HG03196 (cell line): ENCODE measurements at regions not wholly inside any gene's neighbourhood (a gene's known extent, or its start where the extent isn't known, plus 50 kb on each side); places are given as distances from the start of the nearest gene placed in this dataset.

Experiments
- ATAC-seq: cut with Tn5 transposase; IDR thresholded peaks from one replicate; pipeline ENCODE4 v1.9.1; 2021; ENCODE audit not compliant: unreplicated experiment

DNA sequence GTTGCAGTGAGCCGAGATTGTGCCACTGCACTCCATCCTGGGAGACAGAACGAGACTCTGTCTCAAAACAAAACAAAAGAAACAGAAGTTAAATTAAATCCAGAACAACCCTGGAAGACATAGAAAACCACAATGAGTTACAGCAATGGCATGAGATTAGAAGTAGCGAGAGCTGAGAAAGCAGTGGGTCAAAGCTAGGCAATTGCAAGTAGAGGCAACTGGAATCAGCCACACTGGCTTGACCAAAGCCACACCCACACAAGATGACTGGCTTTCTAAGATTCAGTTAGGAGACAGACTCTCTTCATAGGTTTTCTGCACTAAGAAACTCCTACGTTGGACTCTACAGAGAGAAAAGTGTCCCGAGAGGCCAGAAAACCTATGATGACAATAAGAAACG, 443.0 kb downstream of the GPM6A start:
- ATAC-seq: no peak

DNA sequence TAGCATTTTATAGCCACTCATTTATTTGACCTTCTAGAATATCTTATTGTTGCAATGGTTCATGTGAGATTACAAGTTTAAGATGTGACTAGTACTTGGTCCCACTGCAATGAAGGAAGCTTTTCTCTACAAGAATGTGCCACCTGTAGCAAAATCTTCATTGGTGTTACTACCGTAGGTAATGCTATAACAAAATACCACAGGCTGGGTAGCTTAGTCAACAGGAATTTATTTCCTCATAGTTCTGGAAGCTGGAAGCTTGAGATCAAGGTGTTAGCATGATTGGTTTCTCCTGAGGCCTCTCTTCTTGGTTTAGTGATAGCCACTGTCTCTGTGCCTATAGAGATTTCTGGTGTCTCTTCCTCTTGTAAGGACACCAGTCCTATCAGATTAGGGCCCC, 441.0 kb downstream of the GPM6A start:
- no peak for ATAC-seq

DNA sequence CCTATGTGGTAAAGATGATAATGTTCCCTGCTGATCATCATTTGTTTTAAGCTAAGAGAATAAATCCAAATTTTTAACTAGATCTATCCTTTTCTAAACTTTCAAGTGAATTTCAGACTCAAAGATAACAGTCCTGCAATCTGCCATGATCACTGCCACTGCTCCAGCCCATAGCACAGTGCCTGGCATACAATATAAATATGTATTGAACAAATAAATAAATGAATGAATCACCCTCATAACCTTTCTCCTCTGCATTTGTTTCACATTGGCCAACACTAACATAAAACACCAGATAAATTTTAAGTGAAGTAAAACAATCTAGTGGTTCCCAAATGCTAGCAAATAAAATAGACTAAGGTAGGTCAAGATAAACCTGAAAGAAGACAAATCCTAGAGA, 439.0 kb downstream of the GPM6A start:
- ATAC-seq: no peak

DNA sequence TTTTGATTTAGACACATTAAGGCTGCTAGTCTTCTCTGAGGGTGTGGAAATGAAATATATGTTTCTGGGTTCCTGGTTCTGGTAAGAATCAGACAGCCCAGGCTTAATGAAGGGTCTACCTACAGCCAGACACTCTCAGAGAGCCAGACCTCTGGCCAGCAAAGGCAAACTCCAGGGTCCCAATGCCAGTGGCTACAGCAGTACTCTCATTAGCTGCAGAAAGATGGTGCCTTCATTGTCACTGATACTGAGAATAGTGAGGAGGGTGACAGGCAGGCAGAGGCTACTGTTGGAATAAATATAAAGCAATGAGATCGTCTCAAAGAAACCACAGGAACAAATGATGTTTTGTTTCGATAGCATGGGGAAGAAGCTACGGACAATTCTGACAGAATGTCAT, 437.6 kb downstream of the GPM6A start:
- ATAC-seq: no peak

DNA sequence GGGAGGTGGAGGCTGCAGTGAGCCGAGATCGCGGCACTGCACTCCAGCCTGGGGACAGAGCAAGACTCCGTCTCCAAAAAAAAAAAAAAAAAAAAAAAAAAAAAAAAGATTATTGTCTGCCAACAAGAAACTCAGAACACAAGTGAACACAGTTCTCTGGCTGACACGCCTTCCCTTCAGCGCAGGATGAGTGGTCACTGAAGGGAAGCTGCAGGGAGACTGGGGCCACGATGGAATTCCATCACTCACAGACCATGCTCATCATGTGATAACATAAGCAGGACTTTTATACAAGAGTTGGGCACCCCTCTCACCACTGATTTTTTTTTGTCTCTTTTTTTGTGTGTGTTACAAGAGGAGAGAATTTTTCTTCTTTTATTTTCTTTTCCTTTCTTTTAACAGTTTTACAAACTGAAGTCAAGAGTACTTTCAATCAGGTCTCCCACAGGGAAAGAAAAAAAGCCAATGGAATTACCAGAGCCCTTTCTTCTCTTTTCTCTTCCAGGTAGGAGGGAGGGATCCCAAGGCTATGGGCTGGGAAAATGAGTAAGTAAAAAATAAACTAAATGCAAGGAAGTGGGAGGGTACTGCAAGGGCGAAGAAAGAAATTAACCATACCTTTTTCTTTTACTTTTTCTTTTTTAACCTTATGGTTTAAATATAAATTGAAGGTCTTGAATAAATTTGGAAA, 435.6 kb downstream of the GPM6A start:
- ATAC-seq: no peak

DNA sequence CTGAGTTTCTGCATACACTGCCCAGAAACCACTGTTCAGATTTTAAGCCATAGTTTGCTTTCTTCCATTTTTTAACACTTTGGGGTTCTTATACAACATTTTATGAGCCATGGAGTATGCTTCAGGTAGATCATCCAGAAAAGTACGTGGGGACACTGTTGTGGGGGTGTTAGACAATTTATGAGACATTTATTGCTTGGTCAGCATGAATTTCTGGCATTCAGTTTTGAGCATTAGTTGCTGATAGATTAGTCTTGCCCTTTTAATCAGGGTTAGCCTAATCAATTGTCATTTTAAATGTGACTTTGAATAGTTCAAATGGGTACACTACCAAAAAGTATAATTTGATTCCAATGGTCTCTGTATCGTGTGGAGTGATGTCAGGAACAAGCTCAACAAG, 434.9 kb downstream of the GPM6A start:
- no peak for ATAC-seq

DNA sequence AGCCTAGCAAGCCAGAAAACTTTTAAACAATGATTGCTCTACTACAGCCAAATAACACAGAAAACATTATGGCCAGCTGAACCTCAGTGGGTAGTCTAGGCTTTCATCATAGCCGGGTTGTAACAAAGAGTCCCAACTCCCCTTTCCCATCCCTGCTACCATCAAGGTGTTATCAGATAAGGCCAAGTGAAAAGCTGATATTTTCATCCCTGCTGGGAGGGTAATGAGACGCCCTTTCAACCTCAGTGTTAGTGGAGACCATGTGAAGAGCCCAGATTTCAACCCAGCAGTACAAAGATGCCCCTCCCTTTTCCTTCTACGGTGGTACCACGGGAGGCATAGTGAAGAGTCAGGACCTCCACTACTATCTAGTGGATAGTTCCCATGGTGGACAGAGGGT, 433.7 kb downstream of the GPM6A start:
- ATAC-seq: no peak

DNA sequence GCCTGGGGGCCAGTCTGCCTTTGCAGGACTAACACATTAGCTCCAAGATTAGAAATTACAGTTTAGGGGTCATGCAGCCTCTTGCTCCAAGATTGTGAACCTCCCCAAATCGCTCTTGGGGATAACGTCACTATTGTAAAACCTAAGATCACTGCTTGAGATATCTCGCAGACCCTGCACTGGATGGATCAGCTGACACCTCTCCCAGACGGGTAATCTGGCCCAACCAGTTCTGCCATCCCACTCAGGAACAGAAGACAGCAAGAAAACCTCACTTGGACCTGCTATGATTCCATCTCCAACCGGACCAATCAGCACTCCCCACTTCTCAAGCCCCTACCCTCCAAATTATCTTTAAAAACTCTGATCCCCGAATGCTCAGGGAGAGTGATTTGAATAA, 431.2 kb downstream of the GPM6A start:
- no peak for ATAC-seq

DNA sequence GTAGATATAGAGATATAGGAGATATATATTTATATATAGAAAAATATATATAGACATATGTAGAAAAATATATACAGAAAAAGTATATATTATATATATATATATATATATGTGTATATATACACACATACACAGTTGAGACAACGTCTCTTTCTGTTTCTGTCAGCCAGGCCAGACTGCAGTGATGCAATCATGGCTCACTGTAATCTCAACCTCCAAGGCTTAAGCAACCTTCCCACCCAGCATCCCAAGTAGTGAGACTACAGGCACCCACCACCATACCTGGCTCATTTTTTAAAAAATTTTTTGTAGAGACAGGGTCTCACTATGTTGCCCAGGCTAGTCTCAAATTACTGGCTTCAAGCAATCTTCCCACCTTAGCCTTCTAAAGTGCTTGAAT, 426.3 kb downstream of the GPM6A start:
- no peak for ATAC-seq

DNA sequence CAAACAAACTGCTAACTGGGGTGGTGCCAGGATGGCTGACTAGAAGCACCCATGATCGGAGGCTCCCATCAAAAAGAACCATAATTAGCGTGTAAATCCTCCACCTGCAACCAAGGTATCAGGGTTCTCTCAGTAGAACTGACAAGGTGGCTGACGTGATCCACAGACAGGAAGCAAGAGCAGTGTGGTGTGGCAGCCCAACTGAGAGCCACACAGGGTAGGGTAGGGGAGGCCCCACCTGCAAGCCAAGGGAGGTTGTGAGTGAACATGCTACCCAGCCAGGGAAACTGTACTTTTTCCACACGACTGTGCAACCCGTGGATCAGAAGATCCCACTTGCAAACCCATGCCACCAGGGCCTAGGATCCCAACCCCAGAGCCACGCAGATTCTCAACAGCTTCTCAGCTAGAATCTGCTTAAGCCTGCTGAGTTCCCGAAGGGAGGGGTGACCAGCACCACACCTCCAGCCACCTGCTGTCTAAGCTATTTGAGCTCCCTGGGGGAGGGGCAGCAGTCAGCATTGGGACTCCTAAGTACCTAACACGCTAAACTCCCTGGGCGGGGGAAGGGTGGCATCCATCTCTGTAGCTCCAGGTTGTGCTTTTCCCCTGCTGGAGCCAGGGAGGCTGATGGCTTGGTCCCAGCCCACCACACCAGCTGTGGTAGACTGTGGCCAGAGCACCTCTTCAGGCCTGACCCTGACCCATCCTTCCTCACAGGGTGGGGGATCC, 425.1 kb downstream of the GPM6A start:
- ATAC-seq: no peak

DNA sequence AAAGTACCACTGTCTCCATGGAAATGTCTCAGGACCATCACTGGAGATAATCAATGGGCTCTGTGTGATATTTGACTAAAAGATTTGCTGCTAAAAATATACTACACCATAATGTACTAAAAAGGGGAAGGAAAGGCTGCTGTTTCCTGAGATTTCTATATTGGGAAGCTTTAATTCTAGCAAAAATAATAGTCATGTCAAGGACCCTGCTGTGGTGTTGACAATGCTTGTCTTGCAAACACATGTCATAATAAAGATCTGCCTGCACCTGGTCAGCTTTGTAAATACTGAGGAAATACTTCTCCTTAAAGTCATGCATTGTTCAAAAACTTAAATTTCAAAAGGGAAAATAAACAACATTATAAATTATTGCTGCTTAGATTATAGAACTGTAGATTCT, 417.9 kb downstream of the GPM6A start:
- ATAC-seq: no peak

DNA sequence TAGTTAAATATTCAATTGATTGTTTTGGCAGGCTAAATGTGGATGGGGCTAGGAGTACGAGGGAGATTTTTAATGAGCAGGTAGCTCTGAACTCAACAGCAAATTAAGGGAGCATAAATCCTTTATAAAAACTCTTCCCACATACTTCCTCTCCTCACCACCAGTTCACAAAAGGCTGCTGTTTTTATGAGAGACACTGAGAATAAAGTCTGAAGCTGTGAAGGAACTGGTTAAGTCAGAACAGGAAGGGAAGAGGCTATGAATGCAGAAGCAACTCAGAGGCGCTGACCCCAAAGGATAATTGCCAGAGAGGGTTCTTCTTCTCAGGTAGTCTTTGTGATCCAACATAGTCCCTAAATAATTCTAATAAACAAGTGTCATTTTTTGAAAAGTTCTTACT, 406.1 kb downstream of the GPM6A start:
- ATAC-seq: no peak

DNA sequence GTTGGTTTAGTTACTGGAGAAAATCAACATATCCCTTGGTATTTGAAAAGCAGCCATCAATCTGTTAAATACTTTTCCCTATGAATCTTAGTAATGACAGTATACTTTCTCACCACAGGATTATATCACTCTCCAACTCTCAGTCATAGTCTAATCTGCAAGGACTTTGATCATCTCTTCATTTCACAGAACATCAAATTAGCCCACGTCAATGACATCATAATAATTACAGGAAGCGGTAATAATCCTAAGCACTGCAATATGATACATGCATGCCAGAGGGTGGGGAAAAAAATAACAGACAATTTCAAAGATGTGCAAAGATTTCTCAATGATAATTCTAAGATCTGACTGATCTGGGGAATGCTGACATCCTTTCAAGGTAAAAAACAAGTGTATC, 404.1 kb downstream of the GPM6A start:
- ATAC-seq: no peak

DNA sequence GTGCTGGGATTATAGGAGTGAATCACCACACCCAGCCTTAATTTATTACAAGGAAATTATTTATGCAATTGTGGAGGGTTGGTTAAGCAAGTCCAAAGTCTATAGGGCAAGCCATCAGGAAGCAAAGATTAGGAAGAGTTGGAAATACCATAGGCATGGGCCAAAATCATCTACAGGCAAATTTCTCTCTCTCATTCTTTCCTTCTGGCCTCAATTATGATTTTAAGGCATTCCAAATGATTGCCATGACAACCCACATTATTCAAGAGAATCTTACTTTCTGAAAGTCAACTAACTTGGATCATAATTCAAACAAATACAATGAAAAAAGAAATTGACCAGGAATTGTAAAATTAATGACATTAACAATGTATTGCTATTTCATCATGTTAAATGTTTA, 400.8 kb downstream of the GPM6A start:
- ATAC-seq: no peak

DNA sequence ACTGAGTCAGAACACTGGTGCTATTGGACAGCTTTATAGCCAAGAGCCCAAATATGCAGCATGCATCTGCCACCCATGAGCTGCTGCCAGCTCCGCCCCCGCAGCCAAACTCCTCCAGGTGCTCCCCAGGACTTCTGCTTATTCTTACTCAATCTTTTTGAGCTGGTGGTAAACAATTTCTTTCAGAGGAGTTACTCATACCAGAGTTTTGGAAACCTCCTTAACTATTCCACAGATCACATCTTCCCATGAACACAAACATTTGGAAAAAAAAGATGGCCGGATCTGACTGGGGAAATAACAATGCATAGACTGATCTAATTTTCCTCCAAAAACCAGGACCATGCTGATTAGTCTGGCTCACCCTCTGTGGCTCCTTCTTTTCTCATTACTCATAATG, 399.9 kb downstream of the GPM6A start:
- no peak for ATAC-seq

DNA sequence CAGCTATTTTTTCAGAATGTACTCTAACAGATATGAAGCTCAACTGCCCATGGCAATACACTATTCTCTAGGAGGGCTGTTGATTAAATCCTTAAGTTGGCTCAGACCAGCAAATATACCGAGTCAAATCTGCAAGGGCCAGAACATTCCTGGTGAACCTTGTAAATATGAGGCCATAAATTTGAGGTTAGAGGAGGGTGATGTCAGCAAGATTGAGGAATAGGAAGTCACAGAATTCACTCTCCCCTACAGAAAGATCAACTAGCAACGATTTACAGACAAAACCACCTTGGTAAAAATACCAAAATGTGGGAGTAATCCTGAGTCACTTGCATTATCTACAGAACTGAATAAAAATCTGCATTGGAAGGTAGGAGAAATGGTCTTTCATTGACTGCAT, 399.3 kb downstream of the GPM6A start:
- no peak for ATAC-seq

DNA sequence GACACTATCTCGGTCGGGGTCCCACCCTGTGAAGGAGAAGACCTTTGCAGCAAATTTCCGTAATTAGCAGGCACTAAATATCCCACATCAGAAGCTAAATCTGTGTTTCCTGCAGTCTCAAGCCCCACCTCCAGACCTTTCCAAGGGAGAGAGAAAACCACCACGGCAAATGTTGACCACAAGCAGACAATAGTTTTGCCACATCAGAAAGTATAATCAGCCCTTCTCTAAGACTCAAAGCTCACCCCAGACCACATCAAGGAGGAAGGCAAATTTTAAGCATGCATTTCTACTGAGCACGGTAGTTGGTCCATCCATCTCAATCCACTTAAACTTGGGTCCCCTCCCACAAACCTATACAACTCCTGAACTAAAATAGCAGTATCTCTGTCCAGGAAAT, 398.5 kb downstream of the GPM6A start:
- no peak for ATAC-seq

DNA sequence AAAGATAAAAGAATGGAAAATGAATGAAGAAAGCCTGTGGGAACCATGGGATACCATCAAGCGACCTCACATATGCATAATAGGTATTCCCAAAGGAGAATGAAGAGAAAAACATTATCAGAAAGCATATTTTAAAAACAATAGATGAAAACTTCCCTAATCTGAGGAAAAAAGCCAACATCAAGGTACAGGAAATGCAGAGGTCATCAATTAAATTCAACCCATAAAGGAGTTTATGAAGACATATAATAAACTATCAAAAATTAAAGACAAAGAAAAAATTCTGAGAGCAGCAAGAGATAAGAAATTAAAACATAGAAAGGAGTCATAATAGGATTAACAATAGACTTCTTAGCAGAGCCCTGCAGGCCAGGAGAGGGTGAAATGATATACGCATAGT, 397.5 kb downstream of the GPM6A start:
- ATAC-seq: no peak

DNA sequence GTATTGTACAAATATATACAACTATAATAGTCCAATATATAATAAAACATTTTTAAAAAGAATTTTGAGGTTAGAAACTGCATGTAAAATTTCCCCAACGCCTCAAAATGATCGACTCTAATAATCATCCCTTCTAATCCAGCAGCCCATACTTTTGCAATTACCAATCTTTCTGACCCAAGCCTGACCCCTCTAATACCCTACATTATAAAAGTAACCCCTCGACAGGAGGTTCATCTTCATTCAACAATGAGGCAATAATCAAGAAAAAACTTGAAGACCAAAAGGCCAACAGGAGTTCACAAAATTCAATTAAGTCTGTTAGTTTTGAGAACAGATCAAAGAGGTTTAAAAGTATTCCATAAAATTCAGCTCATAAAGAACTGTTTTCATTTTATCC, 393.5 kb downstream of the GPM6A start:
- no peak for ATAC-seq

DNA sequence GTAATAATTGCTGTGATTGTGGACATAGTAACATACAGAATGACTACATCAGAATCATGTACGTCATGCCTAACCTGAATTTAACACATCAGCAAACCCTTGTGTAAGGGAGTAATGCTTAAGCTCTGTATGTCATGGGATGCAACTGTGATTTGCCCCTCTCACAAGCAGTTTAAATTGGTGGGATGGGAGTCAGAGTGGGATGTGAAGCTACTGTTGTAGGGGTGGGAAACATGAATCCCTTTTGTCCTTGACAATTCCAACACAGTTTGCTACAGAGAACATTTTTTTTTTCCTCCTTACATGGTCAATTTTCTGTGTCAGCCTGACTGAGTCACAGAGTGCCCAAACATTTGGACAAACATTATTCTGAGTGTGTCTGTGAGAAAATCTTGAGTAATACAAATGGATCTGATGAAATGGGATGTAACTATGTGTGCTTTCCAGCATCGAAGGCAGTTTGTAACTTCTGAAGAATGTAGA, 392.8 kb downstream of the GPM6A start:
- ATAC-seq: no peak

DNA sequence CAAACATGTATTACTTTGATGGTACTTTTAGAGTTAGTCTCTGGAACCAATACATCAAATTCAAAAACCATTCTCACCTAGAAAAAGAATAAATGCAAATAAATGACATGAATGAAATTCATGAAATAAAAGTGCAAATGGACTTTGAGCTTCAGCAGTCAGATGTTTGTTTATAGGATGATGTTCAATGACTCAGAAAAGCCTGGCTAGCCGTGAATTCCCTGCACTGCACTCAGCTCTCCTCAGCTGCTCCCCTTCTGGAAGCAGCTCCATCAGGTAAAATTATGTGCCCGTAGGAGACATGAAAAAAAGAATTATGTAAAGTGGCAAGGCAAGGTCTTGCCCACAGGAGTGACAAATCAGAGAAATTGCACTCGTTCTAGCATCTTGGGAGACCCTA, 390.6 kb downstream of the GPM6A start:
- no peak for ATAC-seq

DNA sequence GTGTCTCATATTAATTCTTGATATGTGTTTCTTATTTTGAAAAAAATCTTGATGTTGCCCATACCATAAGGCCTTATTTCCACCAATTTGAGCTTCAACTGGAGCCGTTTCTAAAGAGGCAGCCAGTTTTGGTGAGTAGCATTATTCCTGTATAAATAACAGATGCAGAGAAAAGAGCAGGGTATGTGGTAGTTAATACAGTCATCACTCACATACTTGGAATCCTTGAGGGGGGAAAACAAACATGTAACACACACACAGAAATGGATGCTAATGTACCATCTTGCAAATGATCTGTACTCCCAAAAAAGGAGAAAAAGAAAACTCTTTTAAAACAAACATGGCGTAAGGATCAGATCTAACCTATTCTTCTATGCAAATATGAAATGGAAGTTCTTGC, 389.7 kb downstream of the GPM6A start:
- no peak for ATAC-seq

DNA sequence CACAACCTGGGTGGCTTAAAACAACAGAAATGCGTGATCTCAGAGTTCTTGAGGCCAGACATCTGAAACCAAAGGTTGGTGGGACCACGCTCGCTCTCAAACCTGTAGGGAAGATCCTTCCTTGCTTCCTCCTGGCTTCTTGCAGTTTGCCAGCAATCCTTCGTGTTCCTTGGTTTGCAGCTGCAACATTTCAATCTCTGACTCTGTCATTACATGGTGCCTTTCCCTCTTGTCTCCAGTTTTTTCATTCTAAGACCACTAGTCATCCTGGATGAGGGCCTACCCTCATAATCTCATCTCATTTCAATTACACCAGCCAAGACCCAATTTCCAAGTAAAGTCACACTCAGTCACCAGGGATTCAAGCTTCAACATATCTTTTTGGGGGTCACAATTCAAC, 388.0 kb downstream of the GPM6A start:
- no peak for ATAC-seq
